IMR-90 (cell line): ENCODE measurements at regions not wholly inside any gene's neighbourhood (a gene's known extent, or its start where the extent isn't known, plus 50 kb on each side); places are given as distances from the start of the nearest gene placed in this dataset.

Source experiments
- ATAC-seq: fragments of 200-7000 bp; cut with Tn5 transposase; 2 replicates; pipeline ENCODE4 v1.9.1; 2020; ENCODE audit warnings: low read depth, mild to moderate bottlenecking, moderate library complexity
- BruUV-seq: library from RNA; stranded (reverse); fragments of 400-500 nt; replicated peaks from 2 replicates; lab custom pipeline; 2021; lab: Mats Ljungman, UMichigan
- CTCF ChIA-PET: fragments of 300-600 bp; formaldehyde crosslinking; extraction: SDS; loops from one replicate; lab custom pipeline; 2021; ENCODE audit warnings: antibody characterized with exemption; lab: Yijun Ruan, JAX
- POLR2A ChIA-PET: fragments of 300-600 bp; sonication (Branson Sonifier 250); formaldehyde crosslinking; loops from one replicate; lab custom pipeline; 2022; ENCODE audit warnings: antibody characterized with exemption; ENCODE audit not compliant: unreplicated experiment; lab: Charles Lee
- DNase-seq: peaks from one replicate; pipeline ENCODE4 v3.0.0; 2013
- H2AFZ ChIP-seq: replicated peaks from 2 replicates; pipeline ENCODE3; 2013; ENCODE audit warnings: low read length, mild to moderate bottlenecking; ENCODE audit not compliant: poor library complexity
- H2AK5ac ChIP-seq: 2 replicates; pipeline ENCODE4 v1.6.1; 2013; ENCODE audit warnings: low read depth, low read length, inconsistent platforms
- H2AK9ac ChIP-seq: replicated peaks from 2 replicates; pipeline ENCODE3; 2013; ENCODE audit warnings: mild to moderate bottlenecking, low read depth, low read length, moderate library complexity; ENCODE audit not compliant: poor library complexity
- H2BK120ac ChIP-seq: 2 replicates; pipeline ENCODE4 v1.6.1; 2013; ENCODE audit warnings: low read depth, low read length, inconsistent platforms
- H2BK15ac ChIP-seq: 3 replicates; pipeline ENCODE4 v1.6.1; 2013; ENCODE audit warnings: low read depth, low read length, inconsistent platforms
- H2BK20ac ChIP-seq: 2 replicates; pipeline ENCODE4 v1.6.1; 2013; ENCODE audit warnings: low read depth, mild to moderate bottlenecking, inconsistent platforms, low read length, moderate library complexity
- H2BK5ac ChIP-seq: 2 replicates; pipeline ENCODE4 v1.6.1; 2013; ENCODE audit warnings: mild to moderate bottlenecking, low read depth, low read length, inconsistent platforms; ENCODE audit not compliant: poor library complexity, severe bottlenecking
- H3K14ac ChIP-seq: replicated peaks from 2 replicates; pipeline ENCODE4 v1.6.1; 2013; ENCODE audit warnings: low read depth, low read length, inconsistent platforms
- H3K18ac ChIP-seq: 2 replicates; pipeline ENCODE4 v1.6.1; 2013; ENCODE audit warnings: low read depth, low read length, control low read depth
- H3K23ac ChIP-seq: 2 replicates; pipeline ENCODE4 v1.6.1; 2013; ENCODE audit warnings: low read depth, low read length, inconsistent platforms
- H3K27ac ChIP-seq: 2 replicates; pipeline ENCODE4 v1.5.1; 2013; ENCODE audit warnings: mild to moderate bottlenecking, control low read depth, low read length; ENCODE audit not compliant: insufficient read depth
- H3K27me3 ChIP-seq: 2 replicates; pipeline ENCODE4 v1.6.1; 2013; ENCODE audit warnings: low read length; ENCODE audit not compliant: control insufficient read depth, insufficient read depth
- H3K36me3 ChIP-seq: 2 replicates; pipeline ENCODE4 v1.6.1; 2013; ENCODE audit warnings: low read length, mixed read lengths; ENCODE audit not compliant: control insufficient read depth, insufficient read depth
- H3K4ac ChIP-seq: 2 replicates; pipeline ENCODE4 v1.6.1; 2013; ENCODE audit warnings: low read depth, low read length, inconsistent platforms
- H3K4me1 ChIP-seq: 2 replicates; pipeline ENCODE4 v1.6.1; 2013; ENCODE audit warnings: low read length, mixed read lengths; ENCODE audit not compliant: control insufficient read depth, insufficient read depth
- H3K4me2 ChIP-seq: 2 replicates; pipeline ENCODE4 v1.6.1; 2013; ENCODE audit warnings: low read depth, mild to moderate bottlenecking, control low read depth, low read length, moderate library complexity
- H3K4me3 ChIP-seq: 2 replicates; pipeline ENCODE4 v1.5.1; 2013; ENCODE audit warnings: low read depth, mild to moderate bottlenecking, control low read depth, low read length, moderate library complexity; ENCODE audit not compliant: insufficient read depth
- H3K56ac ChIP-seq: 2 replicates; pipeline ENCODE4 v1.6.1; 2013; ENCODE audit warnings: low read length, inconsistent platforms; ENCODE audit not compliant: insufficient read depth; ENCODE audit errors: extremely low read depth
- H3K79me1 ChIP-seq, 2 experiments: 2 replicates each; pipeline ENCODE4 v1.6.1; 2013; ENCODE audit warnings: low read length in 2 of 2, inconsistent platforms in 1 of 2, low read depth in 1 of 2
- H3K9ac ChIP-seq: 2 replicates; pipeline ENCODE4 v1.6.1; 2013; ENCODE audit warnings: low read depth, low read length, control low read depth
- H3K9me1 ChIP-seq: 2 replicates; pipeline ENCODE4 v1.6.1; 2013; ENCODE audit warnings: low read length, inconsistent platforms; ENCODE audit not compliant: insufficient read depth
- H3K9me3 ChIP-seq: 2 replicates; pipeline ENCODE4 v1.6.1; 2013; ENCODE audit warnings: low read length; ENCODE audit not compliant: control insufficient read depth, insufficient read depth
- H4K20me1 ChIP-seq: 2 replicates; pipeline ENCODE4 v1.6.1; 2013; ENCODE audit warnings: low read length, inconsistent platforms; ENCODE audit not compliant: insufficient read depth
- H4K5ac ChIP-seq: 2 replicates; pipeline ENCODE4 v1.6.1; 2013; ENCODE audit warnings: mild to moderate bottlenecking, low read depth, low read length, control low read depth
- H4K8ac ChIP-seq, 2 experiments: 2 replicates each; pipeline ENCODE4 v1.6.1; 2013; ENCODE audit warnings: low read depth in 2 of 2, low read length in 2 of 2, control low read depth in 1 of 2, inconsistent platforms in 1 of 2
- H4K91ac ChIP-seq: 2 replicates; pipeline ENCODE4 v1.6.1; 2013; ENCODE audit warnings: low read depth, low read length, inconsistent platforms; ENCODE audit not compliant: insufficient read depth
- BHLHE40 ChIP-seq: fragments of 150-350 bp; IDR thresholded peaks from 2 replicates; pipeline ENCODE4 v1.6.1; 2016; ENCODE audit warnings: mild to moderate bottlenecking, low read depth, low read length
- CEBPB ChIP-seq: IDR thresholded peaks from 2 replicates; pipeline ENCODE4 v1.6.1; 2012; ENCODE audit warnings: low read depth, low read length, improper control_type of control experiment
- CHD1 ChIP-seq: IDR thresholded peaks from 2 replicates; pipeline ENCODE4 v1.6.1; 2012; ENCODE audit warnings: low read depth, low read length, improper control_type of control experiment
- FOS ChIP-seq: fragments of 150-350 bp; IDR thresholded peaks from 2 replicates; pipeline ENCODE4 v1.6.1; 2016; ENCODE audit warnings: low read depth, low read length
- MAFK ChIP-seq: IDR thresholded peaks from 2 replicates; pipeline ENCODE4 v1.6.1; 2012; ENCODE audit warnings: low read depth, low read length, improper control_type of control experiment
- MAZ ChIP-seq: IDR thresholded peaks from 2 replicates; pipeline ENCODE4 v1.6.1; 2012; ENCODE audit warnings: low read depth, mild to moderate bottlenecking, low read length, improper control_type of control experiment, moderate library complexity, borderline replicate concordance
- MXI1 ChIP-seq: IDR thresholded peaks from 2 replicates; pipeline ENCODE4 v1.6.1; 2012; ENCODE audit warnings: low read depth, mild to moderate bottlenecking, low read length, moderate library complexity, borderline replicate concordance
- NFE2L2 ChIP-seq: fragments of 150-350 bp; IDR thresholded peaks from 2 replicates; pipeline ENCODE4 v1.6.1; 2016; ENCODE audit warnings: low read depth, mild to moderate bottlenecking, low read length
- POLR2A ChIP-seq: IDR thresholded peaks from 2 replicates; pipeline ENCODE4 v1.6.1; 2012; ENCODE audit warnings: mild to moderate bottlenecking, low read depth, low read length
- RAD21 ChIP-seq: IDR thresholded peaks from 2 replicates; pipeline ENCODE4 v1.6.1; 2012; ENCODE audit warnings: low read length, improper control_type of control experiment
- RCOR1 ChIP-seq: IDR thresholded peaks from 2 replicates; pipeline ENCODE4 v1.6.1; 2012; ENCODE audit warnings: mild to moderate bottlenecking, low read length, improper control_type of control experiment; ENCODE audit not compliant: insufficient replicate concordance
- RFX5 ChIP-seq: IDR thresholded peaks from 2 replicates; pipeline ENCODE4 v1.8.0; 2012; ENCODE audit warnings: low read depth, mild to moderate bottlenecking, low read length, moderate library complexity
- SMC3 ChIP-seq: fragments of 150-350 bp; IDR thresholded peaks from 2 replicates; pipeline ENCODE4 v1.6.1; 2016; ENCODE audit warnings: low read depth, mild to moderate bottlenecking, antibody characterized with exemption, low read length, moderate library complexity
- WGBS, 2 experiments: methylation state at CpG; one replicate each; pipeline versions ENCODE4 v1.1.5 to v1.1.7; 2013; ENCODE audit warnings: missing lambda C conversion rate in 2 of 2; ENCODE audit not compliant: insufficient read length in 1 of 2; ENCODE audit errors: extremely low coverage in 2 of 2; 5-methylcytosine and 5-hydroxymethylcytosine counted together
- dilution Hi-C: fragments of 300-500 bp; cut with HindIII; formaldehyde crosslinking; loops from one replicate; pipeline ENCODE4 v1.14.3; 2018; ENCODE audit warnings: low sequenced_read_pairs; ENCODE audit not compliant: unreplicated experiment
- in situ Hi-C: fragments of 300-500 bp; cut with MboI; formaldehyde crosslinking; loops from 3 replicates; pipeline ENCODE4 v1.14.3; 2019; ENCODE audit warnings: low sequenced_read_pairs, inconsistent platforms, mixed read lengths
- intact Hi-C: fragments of 100-400 bp; cut with micrococcal nuclease; formaldehyde crosslinking; loops from 2 replicates; pipeline ENCODE4 v1.10.0; 2022
- TF ChIP-seq, protein P1 (sequence below): fragments of 150-350 bp; IDR thresholded peaks from 2 replicates; pipeline ENCODE4 v1.6.1; 2016; ENCODE audit warnings: low read depth, mild to moderate bottlenecking, low read length, moderate library complexity, borderline replicate concordance
- TF ChIP-seq, protein P2 (sequence below): conservative IDR thresholded peaks from 2 replicates; pipeline ENCODE4 v1.5.1; 2012; ENCODE audit warnings: mild to moderate bottlenecking, low read depth, low read length, improper control_type of control experiment
- TF ChIP-seq, protein P3 (sequence below): fragments of 150-350 bp; IDR thresholded peaks from 2 replicates; pipeline ENCODE4 v1.6.1; 2017; ENCODE audit warnings: mild to moderate bottlenecking, antibody characterized with exemption, low read length, low read depth

DNA sequence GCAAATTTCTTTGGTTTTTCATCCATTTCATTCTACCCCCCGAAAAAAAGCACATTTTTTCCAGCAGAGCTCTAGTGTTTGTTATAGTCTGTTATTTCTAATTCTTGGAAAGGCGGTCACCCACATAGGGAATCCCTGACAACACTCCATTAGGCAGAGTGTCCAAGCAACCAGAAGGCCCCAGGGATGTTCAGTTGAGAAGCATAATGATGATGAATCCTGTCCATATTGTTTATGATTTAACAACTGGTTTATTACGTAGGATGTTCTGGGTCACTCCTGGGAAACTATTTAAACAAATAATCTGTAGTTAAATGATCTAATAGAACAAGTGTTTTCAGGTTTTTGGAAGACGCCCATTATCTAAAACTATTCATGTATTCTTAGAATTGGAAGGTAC, 388.7 kb downstream of the TNS1 start:
- ATAC-seq (no peak), DNase-seq (peak; percentile 38)
- Histone ChIP-seq H2AK5ac (no peak overlapping the region), H2AK9ac (no peak overlapping the region), H4K20me1 (no peaks in the 10 kb centered on the region), H2BK20ac (no peak overlapping the region), H3K9me3 (no peaks in the 10 kb centered on the region), H3K27me3 (peaks cover under 1% of the 10 kb centered on the region; the same call in 1 of the 2 replicates), H3K9ac (no peak overlapping the region), H3K27ac (no peak overlapping the region), H3K4me3 (no peak overlapping the region), H2AFZ (no peak overlapping the region), H3K4me2 (no peak overlapping the region), H3K4ac (no peak overlapping the region), H3K14ac (no peak overlapping the region), H3K23ac (no peak overlapping the region), H2BK15ac (no peak overlapping the region), H3K18ac (no peak overlapping the region), H4K8ac (no peak overlapping the region), H3K9me1 (no peaks in the 10 kb centered on the region), H2BK120ac (no peak overlapping the region), H3K4me1 (peaks cover 9% of the 10 kb centered on the region), H2BK5ac (no peak overlapping the region), H4K5ac (no peak overlapping the region), H3K36me3 (no peaks in the 10 kb centered on the region), H3K56ac (no peak overlapping the region), H3K79me1 (no peaks in the 10 kb centered on the region), H4K91ac (no peak overlapping the region)
- dilution Hi-C loops, result no loop called here
- WGBS, 2 experiments, result no CpG with 5 or more reads among the region's 4 CpGs
- no peak for TF ChIP-seq RFX5
- TF ChIP-seq, protein P1, sequence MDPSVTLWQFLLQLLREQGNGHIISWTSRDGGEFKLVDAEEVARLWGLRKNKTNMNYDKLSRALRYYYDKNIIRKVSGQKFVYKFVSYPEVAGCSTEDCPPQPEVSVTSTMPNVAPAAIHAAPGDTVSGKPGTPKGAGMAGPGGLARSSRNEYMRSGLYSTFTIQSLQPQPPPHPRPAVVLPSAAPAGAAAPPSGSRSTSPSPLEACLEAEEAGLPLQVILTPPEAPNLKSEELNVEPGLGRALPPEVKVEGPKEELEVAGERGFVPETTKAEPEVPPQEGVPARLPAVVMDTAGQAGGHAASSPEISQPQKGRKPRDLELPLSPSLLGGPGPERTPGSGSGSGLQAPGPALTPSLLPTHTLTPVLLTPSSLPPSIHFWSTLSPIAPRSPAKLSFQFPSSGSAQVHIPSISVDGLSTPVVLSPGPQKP, result no peak
- TF ChIP-seq MXI1, result no peak
- TF ChIP-seq SMC3, result no peak
- TF ChIP-seq, protein P2, sequence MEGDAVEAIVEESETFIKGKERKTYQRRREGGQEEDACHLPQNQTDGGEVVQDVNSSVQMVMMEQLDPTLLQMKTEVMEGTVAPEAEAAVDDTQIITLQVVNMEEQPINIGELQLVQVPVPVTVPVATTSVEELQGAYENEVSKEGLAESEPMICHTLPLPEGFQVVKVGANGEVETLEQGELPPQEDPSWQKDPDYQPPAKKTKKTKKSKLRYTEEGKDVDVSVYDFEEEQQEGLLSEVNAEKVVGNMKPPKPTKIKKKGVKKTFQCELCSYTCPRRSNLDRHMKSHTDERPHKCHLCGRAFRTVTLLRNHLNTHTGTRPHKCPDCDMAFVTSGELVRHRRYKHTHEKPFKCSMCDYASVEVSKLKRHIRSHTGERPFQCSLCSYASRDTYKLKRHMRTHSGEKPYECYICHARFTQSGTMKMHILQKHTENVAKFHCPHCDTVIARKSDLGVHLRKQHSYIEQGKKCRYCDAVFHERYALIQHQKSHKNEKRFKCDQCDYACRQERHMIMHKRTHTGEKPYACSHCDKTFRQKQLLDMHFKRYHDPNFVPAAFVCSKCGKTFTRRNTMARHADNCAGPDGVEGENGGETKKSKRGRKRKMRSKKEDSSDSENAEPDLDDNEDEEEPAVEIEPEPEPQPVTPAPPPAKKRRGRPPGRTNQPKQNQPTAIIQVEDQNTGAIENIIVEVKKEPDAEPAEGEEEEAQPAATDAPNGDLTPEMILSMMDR, result no peak
- no peak for TF ChIP-seq CEBPB
- TF ChIP-seq, protein P3, sequence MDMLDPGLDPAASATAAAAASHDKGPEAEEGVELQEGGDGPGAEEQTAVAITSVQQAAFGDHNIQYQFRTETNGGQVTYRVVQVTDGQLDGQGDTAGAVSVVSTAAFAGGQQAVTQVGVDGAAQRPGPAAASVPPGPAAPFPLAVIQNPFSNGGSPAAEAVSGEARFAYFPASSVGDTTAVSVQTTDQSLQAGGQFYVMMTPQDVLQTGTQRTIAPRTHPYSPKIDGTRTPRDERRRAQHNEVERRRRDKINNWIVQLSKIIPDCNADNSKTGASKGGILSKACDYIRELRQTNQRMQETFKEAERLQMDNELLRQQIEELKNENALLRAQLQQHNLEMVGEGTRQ, result no peak
- no peak for TF ChIP-seq MAFK
- no peak for TF ChIP-seq RAD21
- no peak for TF ChIP-seq RCOR1
- no peak for TF ChIP-seq CHD1
- no peak for TF ChIP-seq POLR2A
- TF ChIP-seq NFE2L2, result no peak
- TF ChIP-seq MAZ, result no peak
- TF ChIP-seq BHLHE40, result no peak
- no peak for TF ChIP-seq FOS
- ChIA-PET CTCF (no interaction called here), POLR2A (no interaction called here)
- no TSS peak for BruUV-seq
- in situ Hi-C loops, result no loop called here
- intact Hi-C loops, result no loop called here
